Hepatocyte (in vitro differentiated cells): ENCODE measurements at regions not wholly inside any gene's neighbourhood (a gene's known extent, or its start where the extent isn't known, plus 50 kb on each side); places are given as distances from the start of the nearest gene placed in this dataset.
A peak's percentile ranks its signal among the peaks of the same experiment; 100 is the strongest.

Source experiments
- DNase-seq: peaks from one replicate; pipeline ENCODE4 v3.0.0-alpha.2; 2016; ENCODE audit warnings: low spot score
- H2AFZ ChIP-seq: fragments of 200-600 bp; sonication (generic); 2 replicates; pipeline ENCODE4 v1.6.0; 2016; ENCODE audit warnings: antibody characterized with exemption, mild to moderate bottlenecking
- H3K27ac ChIP-seq: fragments of 200-600 bp; sonication (generic); 2 replicates; pipeline ENCODE4 v1.5.1; 2016; ENCODE audit warnings: mild to moderate bottlenecking
- H3K27me3 ChIP-seq: fragments of 200-600 bp; sonication (generic); 2 replicates; pipeline ENCODE4 v1.6.1; 2016
- H3K36me3 ChIP-seq: fragments of 200-600 bp; sonication (generic); replicated peaks from 2 replicates; pipeline ENCODE4 v1.5.1; 2016; ENCODE audit warnings: low read depth; ENCODE audit not compliant: insufficient read depth
- H3K4me1 ChIP-seq: fragments of 200-600 bp; sonication (generic); 2 replicates; pipeline ENCODE4 v1.5.1; 2016; ENCODE audit warnings: mild to moderate bottlenecking, moderate library complexity; ENCODE audit not compliant: insufficient read depth
- H3K4me2 ChIP-seq: fragments of 200-600 bp; sonication (generic); 2 replicates; pipeline ENCODE4 v1.6.0; 2016
- H3K4me3 ChIP-seq: fragments of 200-600 bp; sonication (generic); 2 replicates; pipeline ENCODE4 v1.5.1; 2016; ENCODE audit warnings: mild to moderate bottlenecking
- H3K79me2 ChIP-seq: fragments of 200-600 bp; sonication (generic); 2 replicates; pipeline ENCODE4 v1.6.0; 2017; ENCODE audit warnings: mild to moderate bottlenecking
- H3K9me2 ChIP-seq: fragments of 200-600 bp; sonication (generic); replicated peaks from 2 replicates; pipeline ENCODE4 v1.6.0; 2017; ENCODE audit warnings: mild to moderate bottlenecking; ENCODE audit not compliant: insufficient read depth
- H3K9me3 ChIP-seq: fragments of 200-600 bp; sonication (generic); 2 replicates; pipeline ENCODE4 v1.5.1; 2016; ENCODE audit warnings: low read depth, mild to moderate bottlenecking
- H4K20me1 ChIP-seq: fragments of 200-600 bp; sonication (generic); 2 replicates; pipeline ENCODE4 v1.6.0; 2016; ENCODE audit warnings: mild to moderate bottlenecking; ENCODE audit not compliant: insufficient read depth, poor library complexity, severe bottlenecking
- EZH2 ChIP-seq: fragments of 200-600 bp; sonication (generic); IDR thresholded peaks from 2 replicates; pipeline ENCODE4 v1.6.1; 2016; ENCODE audit warnings: antibody characterized with exemption, mild to moderate bottlenecking, borderline replicate concordance
- EZH2phosphoT487 ChIP-seq: fragments of 200-600 bp; sonication (generic); IDR thresholded peaks from one replicate; pipeline ENCODE4 v1.6.1; 2018; ENCODE audit warnings: antibody characterized with exemption, mild to moderate bottlenecking, low read depth, moderate library complexity; ENCODE audit not compliant: unreplicated experiment, severe bottlenecking
- WGBS: methylation state at CpG from one replicate; pipeline ENCODE4 v1.1.6; 2016; ENCODE audit warnings: low lambda C conversion rate; ENCODE audit errors: missing lambda C conversion rate; 5-methylcytosine and 5-hydroxymethylcytosine counted together
- TF ChIP-seq, protein P1 (sequence below): fragments of 200-600 bp; sonication (generic); IDR thresholded peaks from 2 replicates; pipeline ENCODE4 v1.5.1; 2016; ENCODE audit warnings: antibody characterized with exemption, mild to moderate bottlenecking; ENCODE audit not compliant: poor library complexity

DNA sequence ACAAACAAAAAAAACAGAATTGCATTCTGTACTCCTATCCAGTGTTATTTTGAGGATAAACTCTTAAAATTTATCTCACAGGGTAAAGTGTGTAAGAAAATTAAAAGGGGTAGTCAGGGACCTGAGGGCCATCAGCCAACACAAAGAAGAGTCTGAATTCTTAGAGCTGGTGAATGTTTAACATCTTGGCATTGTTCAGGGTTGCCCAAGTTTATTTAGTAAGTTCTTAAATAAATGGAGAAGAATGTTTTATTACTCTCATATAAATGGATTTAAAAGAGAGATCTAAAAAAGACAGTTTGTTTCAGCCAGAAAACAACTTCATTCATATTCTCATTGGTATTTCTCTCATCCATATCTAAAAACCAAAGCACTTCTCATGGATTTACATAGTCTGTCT, 171.7 kb downstream of the LACC1 start:
- Histone ChIP-seq H3K9me3 (no peaks in the 10 kb centered on the region), H3K36me3 (no peaks in the 10 kb centered on the region), H3K27ac (peak overlapping the region; percentile 54), H4K20me1 (no peaks in the 10 kb centered on the region), H3K79me2 (no peaks in the 10 kb centered on the region), H2AFZ (no peak overlapping the region), H3K9me2 (no peaks in the 10 kb centered on the region), H3K27me3 (no peaks in the 10 kb centered on the region), H3K4me3 (no peak overlapping the region), H3K4me1 (peaks cover 25% of the 10 kb centered on the region), H3K4me2 (no peak overlapping the region)
- TF ChIP-seq EZH2 (no peak), EZH2phosphoT487 (no peak)
- TF ChIP-seq, protein P1, sequence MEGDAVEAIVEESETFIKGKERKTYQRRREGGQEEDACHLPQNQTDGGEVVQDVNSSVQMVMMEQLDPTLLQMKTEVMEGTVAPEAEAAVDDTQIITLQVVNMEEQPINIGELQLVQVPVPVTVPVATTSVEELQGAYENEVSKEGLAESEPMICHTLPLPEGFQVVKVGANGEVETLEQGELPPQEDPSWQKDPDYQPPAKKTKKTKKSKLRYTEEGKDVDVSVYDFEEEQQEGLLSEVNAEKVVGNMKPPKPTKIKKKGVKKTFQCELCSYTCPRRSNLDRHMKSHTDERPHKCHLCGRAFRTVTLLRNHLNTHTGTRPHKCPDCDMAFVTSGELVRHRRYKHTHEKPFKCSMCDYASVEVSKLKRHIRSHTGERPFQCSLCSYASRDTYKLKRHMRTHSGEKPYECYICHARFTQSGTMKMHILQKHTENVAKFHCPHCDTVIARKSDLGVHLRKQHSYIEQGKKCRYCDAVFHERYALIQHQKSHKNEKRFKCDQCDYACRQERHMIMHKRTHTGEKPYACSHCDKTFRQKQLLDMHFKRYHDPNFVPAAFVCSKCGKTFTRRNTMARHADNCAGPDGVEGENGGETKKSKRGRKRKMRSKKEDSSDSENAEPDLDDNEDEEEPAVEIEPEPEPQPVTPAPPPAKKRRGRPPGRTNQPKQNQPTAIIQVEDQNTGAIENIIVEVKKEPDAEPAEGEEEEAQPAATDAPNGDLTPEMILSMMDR, result no peak
- no peak for DNase-seq

- no peaks in the 10 kb centered on the region for H3K27me3 ChIP-seq
- no peaks in the 10 kb centered on the region for H3K36me3 ChIP-seq
- no peaks in the 10 kb centered on the region for H3K9me2 ChIP-seq
- peak overlapping the region; percentile 39 for H3K4me2 ChIP-seq
- H4K20me1 ChIP-seq, result no peaks in the 10 kb centered on the region
- peak overlapping the region; percentile 10 for H2AFZ ChIP-seq
- no peak overlapping the region for H3K4me3 ChIP-seq
- H3K27ac ChIP-seq, result peak overlapping the region; percentile 73
- DNase-seq, result peak; percentile 51
- peaks cover 25% of the 10 kb centered on the region for H3K4me1 ChIP-seq
- TF ChIP-seq EZH2 (no peak), EZH2phosphoT487 (no peak)
- TF ChIP-seq, protein P1, result no peak
- no peaks in the 10 kb centered on the region for H3K9me3 ChIP-seq
- WGBS, result 66% methylated on average over 6 of the region's 6 CpGs
- no peaks in the 10 kb centered on the region for H3K79me2 ChIP-seq
Observed at GRCh38 chr13:44051918-44052675, 172.4 kb downstream of the LACC1 start.

- H3K79me2 ChIP-seq, result no peaks in the 10 kb centered on the region
- no peaks in the 10 kb centered on the region for H3K9me3 ChIP-seq
- H3K36me3 ChIP-seq, result no peaks in the 10 kb centered on the region
- H3K4me2 ChIP-seq, result peak overlapping the region; percentile 39
- H3K4me3 ChIP-seq, result no peak overlapping the region
- H3K4me1 ChIP-seq, result peaks cover 25% of the 10 kb centered on the region
- no peaks in the 10 kb centered on the region for H3K27me3 ChIP-seq
- peak overlapping the region; percentile 10 for H2AFZ ChIP-seq
- DNase-seq, result peak; percentile 37
- WGBS, result 20% methylated on average over 10 of the region's 10 CpGs
- H3K27ac ChIP-seq, result peak overlapping the region; percentile 73
- TF ChIP-seq, protein P1, result no peak
- TF ChIP-seq EZH2 (no peak), EZH2phosphoT487 (no peak)
- H4K20me1 ChIP-seq, result no peaks in the 10 kb centered on the region
- H3K9me2 ChIP-seq, result no peaks in the 10 kb centered on the region
Observed at GRCh38 chr13:44052780-44053184, 173.1 kb downstream of the LACC1 start.

- H3K27ac ChIP-seq, result peak overlapping the region; percentile 73
- 40% methylated on average over 5 of the region's 5 CpGs for WGBS
- TF ChIP-seq, protein P1, result peak; percentile 32
- no peak for TF ChIP-seq EZH2
- no peaks in the 10 kb centered on the region for H3K9me2 ChIP-seq
- no peaks in the 10 kb centered on the region for H3K36me3 ChIP-seq
- peaks cover 25% of the 10 kb centered on the region for H3K4me1 ChIP-seq
- no peaks in the 10 kb centered on the region for H3K9me3 ChIP-seq
- no peaks in the 10 kb centered on the region for H4K20me1 ChIP-seq
- DNase-seq, result no peak
- peak overlapping the region; percentile 39 for H3K4me2 ChIP-seq
- H3K4me3 ChIP-seq, result no peak overlapping the region
- H3K79me2 ChIP-seq, result no peaks in the 10 kb centered on the region
- H2AFZ ChIP-seq, result no peak overlapping the region
- H3K27me3 ChIP-seq, result no peaks in the 10 kb centered on the region
Observed at GRCh38 chr13:44053208-44053607, 173.5 kb downstream of the LACC1 start.
